NT2/D1 (cell line): ENCODE measurements at regions not wholly inside any gene's neighbourhood (a gene's known extent, or its start where the extent isn't known, plus 50 kb on each side); places are given as distances from the start of the nearest gene placed in this dataset.

ENCODE experiments used
- DNase-seq: peaks from one replicate; pipeline ENCODE4 v3.0.0-alpha.2; 2011; ENCODE audit warnings: low read depth, low spot score
- H3K27me3 ChIP-seq: 2 replicates; pipeline ENCODE4 v1.6.0; 2011; ENCODE audit warnings: mild to moderate bottlenecking; ENCODE audit not compliant: insufficient read length, insufficient read depth
- H3K36me3 ChIP-seq: 2 replicates; pipeline ENCODE4 v1.6.1; 2011; ENCODE audit warnings: mild to moderate bottlenecking, low read length, mixed read lengths; ENCODE audit not compliant: insufficient read depth, insufficient read length
- H3K4me1 ChIP-seq: 2 replicates; pipeline ENCODE4 v1.5.1; 2011; ENCODE audit not compliant: insufficient read depth, insufficient read length
- H3K4me3 ChIP-seq: 2 replicates; pipeline ENCODE4 v1.5.1; 2011; ENCODE audit warnings: low read depth; ENCODE audit not compliant: insufficient read length
- H3K9ac ChIP-seq: 2 replicates; pipeline ENCODE4 v1.6.0; 2011; ENCODE audit warnings: low read depth; ENCODE audit not compliant: insufficient read length
- H3K9me3 ChIP-seq: 2 replicates; pipeline ENCODE4 v1.5.1; 2011; ENCODE audit warnings: mild to moderate bottlenecking, low read length; ENCODE audit not compliant: insufficient read depth
- SUZ12 ChIP-seq: IDR thresholded peaks from 2 replicates; pipeline ENCODE4 v1.6.1; 2011; ENCODE audit not compliant: insufficient read length, insufficient read depth; ENCODE audit errors: extremely low read depth
- YY1 ChIP-seq: IDR thresholded peaks from 2 replicates; pipeline ENCODE4 v1.6.1; 2011; ENCODE audit not compliant: insufficient read length, insufficient read depth
- ZNF274 ChIP-seq: IDR thresholded peaks from 2 replicates; pipeline ENCODE4 v1.6.1; 2011; ENCODE audit warnings: mild to moderate bottlenecking, low read depth, low read length

GRCh38 chr1:13967707-13968106, 267.7 kb downstream of the PRDM2 start:
- no peak for DNase-seq
- Histone ChIP-seq H3K9ac (no peak overlapping the region), H3K27me3 (no peaks in the 10 kb centered on the region), H3K4me3 (no peak overlapping the region), H3K9me3 (peaks cover 14% of the 10 kb centered on the region; the same call in 1 of the 2 replicates), H3K36me3 (no peaks in the 10 kb centered on the region), H3K4me1 (peaks cover 6% of the 10 kb centered on the region)
- TF ChIP-seq YY1 (no peak), SUZ12 (no peak), ZNF274 (no peak)

GRCh38 chr1:13968361-13968760, 268.4 kb downstream of the PRDM2 start:
- H3K9ac ChIP-seq, result no peak overlapping the region
- peaks cover 6% of the 10 kb centered on the region for H3K4me1 ChIP-seq
- peaks cover 14% of the 10 kb centered on the region; the same call in 1 of the 2 replicates for H3K9me3 ChIP-seq
- peaks cover 2% of the 10 kb centered on the region for H3K27me3 ChIP-seq
- no peak for DNase-seq
- TF ChIP-seq SUZ12 (no peak), YY1 (no peak), ZNF274 (no peak)
- H3K36me3 ChIP-seq, result no peaks in the 10 kb centered on the region
- no peak overlapping the region for H3K4me3 ChIP-seq

- no peak overlapping the region for H3K4me3 ChIP-seq
- H3K9ac ChIP-seq, result no peak overlapping the region
- H3K4me1 ChIP-seq, result peaks cover 2% of the 10 kb centered on the region
- peaks cover 2% of the 10 kb centered on the region for H3K27me3 ChIP-seq
- TF ChIP-seq SUZ12 (no peak), ZNF274 (no peak), YY1 (no peak)
- peaks cover 7% of the 10 kb centered on the region; the same call in 1 of the 2 replicates for H3K9me3 ChIP-seq
- no peak for DNase-seq
- no peaks in the 10 kb centered on the region for H3K36me3 ChIP-seq
These were observed 270.8 kb downstream of the PRDM2 start for GRCh38 chr1:13970631-13971247.

- no peak for DNase-seq
- H3K9ac ChIP-seq, result no peak overlapping the region
These were observed 276.5 kb downstream of the PRDM2 start for GRCh38 chr1:13976485-13976884.

GRCh38 chr1:13981142-13981541, 281.2 kb downstream of the PRDM2 start:
- TF ChIP-seq SUZ12, result no peak
- no peak overlapping the region for H3K4me3 ChIP-seq
- H3K36me3 ChIP-seq, result no peaks in the 10 kb centered on the region
- H3K27me3 ChIP-seq, result no peaks in the 10 kb centered on the region
- no peaks in the 10 kb centered on the region for H3K4me1 ChIP-seq
- no peak overlapping the region for H3K9ac ChIP-seq
- H3K9me3 ChIP-seq, result no peaks in the 10 kb centered on the region; the same call in 1 of the 2 replicates
- DNase-seq, result no peak

More at GRCh38 chr1:13976485-13976884, 276.5 kb downstream of the PRDM2 start:
- Histone ChIP-seq H3K9me3 (no peaks in the 10 kb centered on the region), H3K27me3 (peaks cover 2% of the 10 kb centered on the region), H3K4me1 (no peaks in the 10 kb centered on the region), H3K4me3 (no peak overlapping the region), H3K36me3 (no peaks in the 10 kb centered on the region)
- no peak for TF ChIP-seq ZNF274
- TF ChIP-seq SUZ12, result no peak
- TF ChIP-seq YY1, result no peak

GRCh38 chr1:13983393-13983792, 283.4 kb downstream of the PRDM2 start:
- H3K36me3 ChIP-seq, result no peaks in the 10 kb centered on the region
- TF ChIP-seq SUZ12, result no peak
- TF ChIP-seq YY1, result no peak
- no peak for TF ChIP-seq ZNF274
- H3K4me3 ChIP-seq, result no peak overlapping the region
- no peaks in the 10 kb centered on the region; the same call in 1 of the 2 replicates for H3K9me3 ChIP-seq
- H3K9ac ChIP-seq, result no peak overlapping the region
- DNase-seq, result no peak
- H3K4me1 ChIP-seq, result no peaks in the 10 kb centered on the region
- H3K27me3 ChIP-seq, result no peaks in the 10 kb centered on the region

- H3K4me1 ChIP-seq, result no peaks in the 10 kb centered on the region
- no peaks in the 10 kb centered on the region for H3K36me3 ChIP-seq
- H3K9me3 ChIP-seq, result no peaks in the 10 kb centered on the region
- H3K4me3 ChIP-seq, result no peak overlapping the region
- no peaks in the 10 kb centered on the region for H3K27me3 ChIP-seq
- no peak overlapping the region for H3K9ac ChIP-seq
- no peak for DNase-seq
- no peak for TF ChIP-seq YY1
- no peak for TF ChIP-seq ZNF274
- TF ChIP-seq SUZ12, result no peak
These were observed 291.0 kb downstream of the PRDM2 start for GRCh38 chr1:13990939-13991338.
